ENCODE measurements at regions not wholly inside any gene's neighbourhood (a gene's known extent, or its start where the extent isn't known, plus 50 kb on each side); places are given as distances from the start of the nearest gene placed in this dataset.

GRCh38 chr6:166715065-166715464 is 88.0 kb upstream of the RPS6KA2 start:
- ChIA-PET POLR2A (ENCODE audit: low non-redundant PET) (no interaction called here), CTCF (no interaction called here)
- H3K27ac ChIP-seq = no peak overlapping the region
- TF ChIP-seq, protein P1, sequence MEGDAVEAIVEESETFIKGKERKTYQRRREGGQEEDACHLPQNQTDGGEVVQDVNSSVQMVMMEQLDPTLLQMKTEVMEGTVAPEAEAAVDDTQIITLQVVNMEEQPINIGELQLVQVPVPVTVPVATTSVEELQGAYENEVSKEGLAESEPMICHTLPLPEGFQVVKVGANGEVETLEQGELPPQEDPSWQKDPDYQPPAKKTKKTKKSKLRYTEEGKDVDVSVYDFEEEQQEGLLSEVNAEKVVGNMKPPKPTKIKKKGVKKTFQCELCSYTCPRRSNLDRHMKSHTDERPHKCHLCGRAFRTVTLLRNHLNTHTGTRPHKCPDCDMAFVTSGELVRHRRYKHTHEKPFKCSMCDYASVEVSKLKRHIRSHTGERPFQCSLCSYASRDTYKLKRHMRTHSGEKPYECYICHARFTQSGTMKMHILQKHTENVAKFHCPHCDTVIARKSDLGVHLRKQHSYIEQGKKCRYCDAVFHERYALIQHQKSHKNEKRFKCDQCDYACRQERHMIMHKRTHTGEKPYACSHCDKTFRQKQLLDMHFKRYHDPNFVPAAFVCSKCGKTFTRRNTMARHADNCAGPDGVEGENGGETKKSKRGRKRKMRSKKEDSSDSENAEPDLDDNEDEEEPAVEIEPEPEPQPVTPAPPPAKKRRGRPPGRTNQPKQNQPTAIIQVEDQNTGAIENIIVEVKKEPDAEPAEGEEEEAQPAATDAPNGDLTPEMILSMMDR (conservative IDR thresholded peaks at IDR 0.05; ENCODE audit: low read depth) = no peak
- DNase-seq (ENCODE audit: low spot score) = no peak

GRCh38 chr6:166714581-166714980 is 87.5 kb upstream of the RPS6KA2 start:
- POLR2A ChIA-PET (ENCODE audit: low non-redundant PET) = no interaction called here
- TF ChIP-seq, protein P1 (conservative IDR thresholded peaks at IDR 0.05; ENCODE audit: low read depth) = no peak

GRCh38 chr6:166714187-166714510 is 87.1 kb upstream of the RPS6KA2 start:
- no peak overlapping the region for H3K27ac ChIP-seq
- no peak for DNase-seq (ENCODE audit: low spot score)
- TF ChIP-seq, protein P1 (conservative IDR thresholded peaks at IDR 0.05; ENCODE audit: low read depth) = no peak
- POLR2A ChIA-PET (ENCODE audit: low non-redundant PET) = no interaction called here
- CTCF ChIA-PET = interaction anchor here (0.6 kb wide), 1 partner anchor 88 kb away, joined by 3 read pairs; no protein-coding TSS in a partner anchor

More at GRCh38 chr6:166714581-166714980, 87.5 kb upstream of the RPS6KA2 start:
- CTCF ChIA-PET = no interaction called here
- no peak overlapping the region for H3K27ac ChIP-seq
- no peak for DNase-seq (ENCODE audit: low spot score)

- TF ChIP-seq, protein P1 (conservative IDR thresholded peaks at IDR 0.05; ENCODE audit: low read depth) = no peak
- CTCF ChIA-PET = interaction anchor here (0.6 kb wide), 1 partner anchor 88 kb away, joined by 3 read pairs; no protein-coding TSS in a partner anchor
- POLR2A ChIA-PET (ENCODE audit: low non-redundant PET) = no interaction called here
- DNase-seq (ENCODE audit: low spot score) = no peak
- no peak overlapping the region for H3K27ac ChIP-seq
Observed at GRCh38 chr6:166713434-166714186, 86.6 kb upstream of the RPS6KA2 start.

GRCh38 chr6:166712286-166713228 is 85.5 kb upstream of the RPS6KA2 start:
- DNase-seq (ENCODE audit: low spot score) = no peak
- CTCF ChIA-PET = interaction anchor here (0.6 to 1.0 kb wide), 2 partner anchors 62 to 1168 kb away, joined by 3 to 4 read pairs; no protein-coding TSS in a partner anchor
- POLR2A ChIA-PET (ENCODE audit: low non-redundant PET) = no interaction called here
- TF ChIP-seq, protein P1 (conservative IDR thresholded peaks at IDR 0.05; ENCODE audit: low read depth) = no peak
- H3K27ac ChIP-seq = no peak overlapping the region

- H3K27ac ChIP-seq = no peak overlapping the region
- no peak for DNase-seq (ENCODE audit: low spot score)
- ChIA-PET CTCF (no interaction called here), POLR2A (ENCODE audit: low non-redundant PET) (no interaction called here)
- TF ChIP-seq, protein P1 (conservative IDR thresholded peaks at IDR 0.05; ENCODE audit: low read depth) = no peak
Observed at GRCh38 chr6:166710084-166710483, 83.0 kb upstream of the RPS6KA2 start.
